ENCODE measurements at regions not wholly inside any gene's neighbourhood (a gene's known extent, or its start where the extent isn't known, plus 50 kb on each side); places are given as distances from the start of the nearest gene placed in this dataset.

DNA sequence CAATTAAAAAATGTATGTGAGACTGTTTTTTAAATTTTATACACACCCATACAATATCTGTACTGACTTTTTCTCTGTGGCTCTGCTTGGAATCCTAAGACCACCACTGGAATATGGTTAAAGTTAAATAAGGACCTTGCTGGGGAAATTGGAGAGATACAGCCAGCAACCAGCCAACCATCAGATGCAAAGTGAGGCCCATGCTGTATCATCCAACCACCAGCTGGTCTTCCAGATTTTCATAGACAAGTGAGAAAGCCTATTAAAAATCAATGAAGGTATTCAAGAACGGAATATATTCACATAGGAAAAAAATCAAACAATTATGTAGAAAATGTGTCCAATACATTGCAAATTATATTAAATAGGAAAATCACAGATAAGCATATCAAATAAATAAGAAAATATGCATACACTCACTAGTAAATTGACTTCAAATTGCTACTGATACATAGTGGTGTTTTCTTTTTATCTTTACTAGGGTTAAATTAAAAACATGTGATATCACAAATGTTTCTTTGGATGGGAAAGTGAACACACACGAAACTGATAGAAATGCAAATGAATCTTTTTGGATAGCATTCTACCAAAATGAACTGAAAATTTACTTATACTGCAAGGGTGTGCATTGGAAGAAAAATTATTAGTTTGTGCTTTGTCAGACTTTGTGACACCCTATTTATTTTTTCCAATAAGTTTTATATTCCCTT is 1486.3 kb downstream of the BRINP3 start:
- Histone ChIP-seq H3K36me3 (ENCODE audit: control insufficient read depth, insufficient read depth, low read length) (no peaks in the 10 kb centered on the region), H3K9me3 (replicated peaks; ENCODE audit: control insufficient read depth, low read depth, low read length) (no peaks in the 10 kb centered on the region), H3K27me3 (ENCODE audit: control insufficient read depth, insufficient read depth, low read length) (no peaks in the 10 kb centered on the region), H3K4me3 (ENCODE audit: low read length) (no peak overlapping the region), H3K4me1 (ENCODE audit: control insufficient read depth, insufficient read depth, low read length) (no peaks in the 10 kb centered on the region), H3K27ac (ENCODE audit: low read length) (no peak overlapping the region)
- DNase-seq: no peak
- no CpG with 5 or more reads among the region's 2 CpGs for WGBS (ENCODE audit: insufficient coverage)

DNA sequence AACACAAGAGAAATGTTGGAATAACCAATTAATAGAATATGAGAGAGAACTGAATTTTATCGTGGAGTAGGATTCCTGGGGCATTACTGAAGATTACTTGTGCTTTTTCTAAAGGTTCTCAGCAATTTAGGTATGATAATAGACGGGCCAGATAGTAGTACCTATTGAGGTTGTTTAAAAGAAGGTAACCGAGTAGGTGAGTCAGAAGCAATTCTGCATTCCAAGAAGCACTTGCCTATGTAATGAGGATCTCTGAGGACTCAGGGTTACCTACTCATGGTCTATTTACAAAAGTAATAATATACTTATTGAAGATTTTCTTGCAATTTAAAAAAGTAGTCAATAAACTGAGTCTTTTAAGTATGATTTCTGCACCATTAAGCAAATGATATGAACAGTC is 1469.8 kb downstream of the BRINP3 start:
- no CpG with 5 or more reads among the region's 3 CpGs for WGBS (ENCODE audit: insufficient coverage)
- Histone ChIP-seq H3K27me3 (ENCODE audit: control insufficient read depth, insufficient read depth, low read length) (no peaks in the 10 kb centered on the region), H3K36me3 (ENCODE audit: control insufficient read depth, insufficient read depth, low read length) (no peaks in the 10 kb centered on the region), H3K4me1 (ENCODE audit: control insufficient read depth, insufficient read depth, low read length) (no peaks in the 10 kb centered on the region), H3K9me3 (replicated peaks; ENCODE audit: control insufficient read depth, low read depth, low read length) (no peaks in the 10 kb centered on the region), H3K27ac (ENCODE audit: low read length) (no peak overlapping the region), H3K4me3 (ENCODE audit: low read length) (no peak overlapping the region)
- DNase-seq: no peak

GRCh38 chr1:189021577-189021976 is 1456.1 kb downstream of the BRINP3 start:
- WGBS (ENCODE audit: insufficient coverage): 84% methylated on average over 4 of the region's 5 CpGs
- Histone ChIP-seq H3K9me3 (replicated peaks; ENCODE audit: control insufficient read depth, low read depth, low read length) (no peaks in the 10 kb centered on the region), H3K36me3 (ENCODE audit: control insufficient read depth, insufficient read depth, low read length) (no peaks in the 10 kb centered on the region), H3K27ac (ENCODE audit: low read length) (no peak overlapping the region), H3K27me3 (ENCODE audit: control insufficient read depth, insufficient read depth, low read length) (no peaks in the 10 kb centered on the region), H3K4me1 (ENCODE audit: control insufficient read depth, insufficient read depth, low read length) (no peaks in the 10 kb centered on the region), H3K4me3 (ENCODE audit: low read length) (no peak overlapping the region)
- no peak for DNase-seq

GRCh38 chr1:189022015-189022414 is 1455.6 kb downstream of the BRINP3 start:
- Histone ChIP-seq H3K9me3 (replicated peaks; ENCODE audit: control insufficient read depth, low read depth, low read length) (no peaks in the 10 kb centered on the region), H3K4me3 (ENCODE audit: low read length) (no peak overlapping the region), H3K4me1 (ENCODE audit: control insufficient read depth, insufficient read depth, low read length) (no peaks in the 10 kb centered on the region), H3K27me3 (ENCODE audit: control insufficient read depth, insufficient read depth, low read length) (no peaks in the 10 kb centered on the region), H3K27ac (ENCODE audit: low read length) (no peak overlapping the region), H3K36me3 (ENCODE audit: control insufficient read depth, insufficient read depth, low read length) (no peaks in the 10 kb centered on the region)
- no peak for DNase-seq
- no CpG with 5 or more reads among the region's 4 CpGs for WGBS (ENCODE audit: insufficient coverage)

- no CpG with 5 or more reads among the region's 5 CpGs for WGBS (ENCODE audit: insufficient coverage)
- Histone ChIP-seq H3K27me3 (ENCODE audit: control insufficient read depth, insufficient read depth, low read length) (no peaks in the 10 kb centered on the region), H3K27ac (ENCODE audit: low read length) (no peak overlapping the region), H3K4me3 (ENCODE audit: low read length) (no peak overlapping the region), H3K36me3 (ENCODE audit: control insufficient read depth, insufficient read depth, low read length) (no peaks in the 10 kb centered on the region), H3K9me3 (replicated peaks; ENCODE audit: control insufficient read depth, low read depth, low read length) (no peaks in the 10 kb centered on the region), H3K4me1 (ENCODE audit: control insufficient read depth, insufficient read depth, low read length) (no peaks in the 10 kb centered on the region)
- DNase-seq: no peak
Measured at GRCh38 chr1:189027512-189027911, 1450.2 kb downstream of the BRINP3 start.

GRCh38 chr1:189033169-189033568 is 1444.5 kb downstream of the BRINP3 start:
- H3K4me1 ChIP-seq (ENCODE audit: control insufficient read depth, insufficient read depth, low read length): no peaks in the 10 kb centered on the region
- no peaks in the 10 kb centered on the region for H3K9me3 ChIP-seq (replicated peaks; ENCODE audit: control insufficient read depth, low read depth, low read length)
- DNase-seq: no peak
- H3K27ac ChIP-seq (ENCODE audit: low read length): no peak overlapping the region
- no peaks in the 10 kb centered on the region for H3K36me3 ChIP-seq (ENCODE audit: control insufficient read depth, insufficient read depth, low read length)
- no peaks in the 10 kb centered on the region for H3K27me3 ChIP-seq (ENCODE audit: control insufficient read depth, insufficient read depth, low read length)
- no peak overlapping the region for H3K4me3 ChIP-seq (ENCODE audit: low read length)

DNA sequence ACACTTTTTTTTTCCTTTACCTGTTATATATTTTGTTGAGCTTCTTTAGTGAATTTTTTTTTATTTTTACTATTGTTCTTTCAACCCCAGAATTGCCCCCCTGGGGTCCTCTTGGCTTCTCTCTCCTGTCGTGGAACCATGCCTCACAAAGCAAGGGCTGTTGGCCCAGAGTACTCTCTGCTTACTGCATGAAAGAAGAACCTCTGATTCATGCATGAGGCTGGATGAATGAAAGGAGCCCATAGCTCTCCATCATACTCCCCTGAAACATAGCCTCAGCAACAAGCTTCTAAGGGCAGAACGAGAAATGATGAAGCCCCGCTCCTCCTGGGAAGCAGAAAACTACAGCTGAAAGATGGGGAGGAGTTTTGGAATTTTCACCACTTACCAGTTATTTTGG is 1441.0 kb downstream of the BRINP3 start:
- Histone ChIP-seq H3K9me3 (replicated peaks; ENCODE audit: control insufficient read depth, low read depth, low read length) (no peaks in the 10 kb centered on the region), H3K27ac (ENCODE audit: low read length) (no peak overlapping the region), H3K36me3 (ENCODE audit: control insufficient read depth, insufficient read depth, low read length) (no peaks in the 10 kb centered on the region), H3K27me3 (ENCODE audit: control insufficient read depth, insufficient read depth, low read length) (no peaks in the 10 kb centered on the region), H3K4me3 (ENCODE audit: low read length) (no peak overlapping the region), H3K4me1 (ENCODE audit: control insufficient read depth, insufficient read depth, low read length) (no peaks in the 10 kb centered on the region)
- peak; percentile 0 for DNase-seq
- no CpG with 5 or more reads among the region's 3 CpGs for WGBS (ENCODE audit: insufficient coverage)

- no peak overlapping the region for H3K27ac ChIP-seq (ENCODE audit: low read length)
- no peaks in the 10 kb centered on the region for H3K4me1 ChIP-seq (ENCODE audit: control insufficient read depth, insufficient read depth, low read length)
- H3K36me3 ChIP-seq (ENCODE audit: control insufficient read depth, insufficient read depth, low read length): no peaks in the 10 kb centered on the region
- no peaks in the 10 kb centered on the region for H3K9me3 ChIP-seq (replicated peaks; ENCODE audit: control insufficient read depth, low read depth, low read length)
- H3K27me3 ChIP-seq (ENCODE audit: control insufficient read depth, insufficient read depth, low read length): no peaks in the 10 kb centered on the region
- DNase-seq: no peak
- WGBS (ENCODE audit: insufficient coverage): no CpG with 5 or more reads among the region's 2 CpGs
- H3K4me3 ChIP-seq (ENCODE audit: low read length): no peak overlapping the region
Measured at GRCh38 chr1:189046127-189046526, 1431.5 kb downstream of the BRINP3 start.

DNA sequence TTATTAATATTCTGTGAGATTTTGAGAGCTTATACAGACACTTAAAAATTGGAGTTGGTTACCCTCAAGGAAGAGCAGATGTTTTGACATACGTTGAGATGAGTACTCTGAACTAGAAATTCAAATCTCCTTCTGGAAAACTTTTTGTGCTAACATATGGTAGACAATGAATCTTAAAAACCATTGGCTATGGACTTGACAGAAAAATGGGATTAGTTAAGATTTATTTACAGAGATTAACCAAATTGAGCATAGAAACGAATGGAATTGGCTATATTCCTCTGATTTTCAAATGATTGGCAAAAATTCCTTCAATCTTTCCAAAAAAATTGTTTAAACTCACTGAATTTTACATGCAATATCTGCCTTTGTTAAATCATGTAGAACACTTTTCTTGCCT is 1392.9 kb downstream of the BRINP3 start:
- no peak overlapping the region for H3K4me3 ChIP-seq (ENCODE audit: low read length)
- no CpG with 5 or more reads among the region's 2 CpGs for WGBS (ENCODE audit: insufficient coverage)
- H3K27me3 ChIP-seq (ENCODE audit: control insufficient read depth, insufficient read depth, low read length): no peaks in the 10 kb centered on the region
- no peaks in the 10 kb centered on the region for H3K36me3 ChIP-seq (ENCODE audit: control insufficient read depth, insufficient read depth, low read length)
- DNase-seq: no peak
- no peaks in the 10 kb centered on the region for H3K4me1 ChIP-seq (ENCODE audit: control insufficient read depth, insufficient read depth, low read length)
- H3K27ac ChIP-seq (ENCODE audit: low read length): no peak overlapping the region
- H3K9me3 ChIP-seq (replicated peaks; ENCODE audit: control insufficient read depth, low read depth, low read length): no peaks in the 10 kb centered on the region

- Histone ChIP-seq H3K4me3 (ENCODE audit: low read length) (no peak overlapping the region), H3K36me3 (ENCODE audit: control insufficient read depth, insufficient read depth, low read length) (no peaks in the 10 kb centered on the region), H3K27ac (ENCODE audit: low read length) (no peak overlapping the region), H3K27me3 (ENCODE audit: control insufficient read depth, insufficient read depth, low read length) (no peaks in the 10 kb centered on the region), H3K9me3 (replicated peaks; ENCODE audit: control insufficient read depth, low read depth, low read length) (no peaks in the 10 kb centered on the region), H3K4me1 (ENCODE audit: control insufficient read depth, insufficient read depth, low read length) (no peaks in the 10 kb centered on the region)
- DNase-seq: no peak
Measured at GRCh38 chr1:189103956-189104355, 1373.7 kb downstream of the BRINP3 start.

Measured in muscle of leg (tissue), 3 donors.